HG03469 (cell line): ENCODE measurements at regions not wholly inside any gene's neighbourhood (a gene's known extent, or its start where the extent isn't known, plus 50 kb on each side); places are given as distances from the start of the nearest gene placed in this dataset.
"Not testable (repeated sequence)": the region's sequence is repeated elsewhere in the genome, so short reads cannot be mapped to it uniquely, and the experiment has no call there.

ENCODE experiments used
- ATAC-seq: cut with Tn5 transposase; IDR thresholded peaks from one replicate; pipeline ENCODE4 v1.9.1; 2021; ENCODE audit warnings: mild to moderate bottlenecking, moderate library complexity, moderate number of reproducible peaks; ENCODE audit not compliant: unreplicated experiment

- ATAC-seq = not testable (repeated sequence)
Measured at GRCh38 chr3:195669310-195669709, 51.5 kb upstream of the MUC20 start.

GRCh38 chr3:195668131-195668766 lies 52.5 kb upstream of the MUC20 start:
- not testable (repeated sequence) for ATAC-seq

- not testable (repeated sequence) for ATAC-seq
Measured at GRCh38 chr3:195665311-195665710, 55.5 kb upstream of the MUC20 start.

- ATAC-seq = not testable (repeated sequence)
Measured at GRCh38 chr3:195664131-195664530, 56.6 kb upstream of the MUC20 start.

GRCh38 chr3:195659136-195659533 lies 61.6 kb upstream of the MUC20 start:
- ATAC-seq = not testable (repeated sequence)

- peak; percentile 16 for ATAC-seq
Measured at GRCh38 chr3:195658381-195659135, 62.2 kb upstream of the MUC20 start.

GRCh38 chr3:195657475-195658372 lies 63.1 kb upstream of the MUC20 start:
- ATAC-seq = peak; percentile 61

- ATAC-seq = not testable (repeated sequence)
Measured at GRCh38 chr3:195656091-195656490, 64.7 kb upstream of the MUC20 start.

GRCh38 chr3:195654746-195655145 lies 66.0 kb upstream of the MUC20 start:
- ATAC-seq = not testable (repeated sequence)

GRCh38 chr3:195654138-195654537 lies 66.6 kb upstream of the MUC20 start:
- ATAC-seq = not testable (repeated sequence)

GRCh38 chr3:195653641-195654040 lies 67.1 kb upstream of the MUC20 start:
- ATAC-seq = not testable (repeated sequence)

- ATAC-seq = not testable (repeated sequence)
Measured at GRCh38 chr3:195647912-195648702, 64.4 kb upstream of the APOD start.

- not testable (repeated sequence) for ATAC-seq
Measured at GRCh38 chr3:195645872-195646271, 62.1 kb upstream of the APOD start.

- not testable (repeated sequence) for ATAC-seq
Measured at GRCh38 chr3:195643245-195643644, 59.5 kb upstream of the APOD start.

GRCh38 chr3:195642311-195642710 lies 58.6 kb upstream of the APOD start:
- not testable (repeated sequence) for ATAC-seq

- ATAC-seq = not testable (repeated sequence)
Measured at GRCh38 chr3:195638456-195638855, 54.7 kb upstream of the APOD start.

- ATAC-seq = not testable (repeated sequence)
Measured at GRCh38 chr3:195637473-195638233, 53.9 kb upstream of the APOD start.

GRCh38 chr3:195637011-195637410 lies 53.3 kb upstream of the APOD start:
- not testable (repeated sequence) for ATAC-seq

GRCh38 chr3:195635898-195636685 lies 52.4 kb upstream of the APOD start:
- not testable (repeated sequence) for ATAC-seq
